SK-N-SH (cell line): ENCODE measurements at regions not wholly inside any gene's neighbourhood (a gene's known extent, or its start where the extent isn't known, plus 50 kb on each side); places are given as distances from the start of the nearest gene placed in this dataset.

ENCODE experiments used
- CTCF ChIA-PET: fragments of 300-600, 350-600 bp; formaldehyde crosslinking; extraction: SDS; loops from one replicate; lab custom pipeline; 2021; lab: Yijun Ruan, JAX
- POLR2A ChIA-PET: fragments of 350-600 bp; sonication (Branson Sonifier 250); formaldehyde crosslinking; extraction: SDS; loops from one replicate; lab custom pipeline; 2020; ENCODE audit warnings: antibody characterized with exemption, inconsistent platforms; lab: Yijun Ruan, JAX
- DNase-seq: peaks from one replicate; pipeline ENCODE4 v3.0.0; 2012
- H2AFZ ChIP-seq: fragments of 200-600 bp; sonication (generic); 2 replicates; pipeline ENCODE4 v1.8.1; 2016; ENCODE audit warnings: antibody characterized with exemption, mild to moderate bottlenecking, low read depth
- H3F3A ChIP-seq: fragments of 200-600 bp; sonication (generic); replicated peaks from 2 replicates; pipeline ENCODE3; 2016; ENCODE audit warnings: antibody characterized with exemption, mild to moderate bottlenecking; ENCODE audit not compliant: insufficient read depth
- H3K27ac ChIP-seq, 2 experiments: fragments of 200-500 bp in 1 of 2; fragments of 200-600 bp in 1 of 2; sonication (Bioruptor generic) in 1 of 2; sonication (generic), shearing (Covaris generic) in 1 of 2; 2 replicates each; pipeline versions ENCODE4 v1.5.1 to v1.6.1; 2014 to 2016; ENCODE audit warnings: low read depth in 2 of 2, inconsistent platforms in 1 of 2, low read length in 1 of 2, mild to moderate bottlenecking in 1 of 2, mixed read lengths in 1 of 2
- H3K27me3 ChIP-seq: fragments of 200-600 bp; sonication (generic), shearing (Covaris generic); 2 replicates; pipeline ENCODE4 v1.6.1; 2016; ENCODE audit warnings: mixed run types; ENCODE audit not compliant: insufficient read depth
- H3K36me3 ChIP-seq, 2 experiments: fragments of 200-500 bp in 1 of 2; fragments of 200-600 bp in 1 of 2; sonication (Bioruptor generic) in 1 of 2; sonication (generic) in 1 of 2; replicated peaks in 1 of 2; 2 replicates each; pipeline versions ENCODE3 to v1.5.1; 2014 to 2016; ENCODE audit warnings: low read length in 1 of 2, mild to moderate bottlenecking in 1 of 2; ENCODE audit not compliant: insufficient read depth in 2 of 2, control insufficient read depth in 1 of 2
- H3K4me1 ChIP-seq, 2 experiments: fragments of 200-500 bp in 1 of 2; fragments of 200-600 bp in 1 of 2; sonication (Bioruptor generic) in 1 of 2; sonication (generic), shearing (Covaris generic) in 1 of 2; 2 replicates each; pipeline versions ENCODE4 v1.5.1 to v1.6.1; 2014 to 2016; ENCODE audit warnings: low read depth in 1 of 2, low read length in 1 of 2, mixed run types in 1 of 2; ENCODE audit not compliant: insufficient read depth in 2 of 2, control insufficient read depth in 1 of 2
- H3K4me2 ChIP-seq: fragments of 200-600 bp; sonication (generic), shearing (Covaris generic); 2 replicates; pipeline ENCODE4 v1.6.1; 2017; ENCODE audit warnings: mixed run types
- H3K4me3 ChIP-seq, 2 experiments: fragments of 200-500 bp in 1 of 2; fragments of 200-600 bp in 1 of 2; sonication (Bioruptor generic) in 1 of 2; sonication (generic), shearing (Covaris generic) in 1 of 2; 2 replicates each; pipeline versions ENCODE4 v1.5.1 to v1.8.1; 2014 to 2016; ENCODE audit warnings: low read depth in 2 of 2, inconsistent platforms in 1 of 2, low read length in 1 of 2, mild to moderate bottlenecking in 1 of 2, mixed read lengths in 1 of 2, moderate library complexity in 1 of 2
- H3K79me2 ChIP-seq: fragments of 200-600 bp; sonication (generic); 2 replicates; pipeline ENCODE4 v1.8.1; 2017; ENCODE audit warnings: mild to moderate bottlenecking; ENCODE audit not compliant: insufficient read depth
- H3K9ac ChIP-seq: fragments of 200-600 bp; sonication (generic); 2 replicates; pipeline ENCODE4 v1.6.1; 2017; ENCODE audit warnings: mixed run types
- H3K9me2 ChIP-seq: fragments of 200-600 bp; sonication (generic); 2 replicates; pipeline ENCODE4 v1.6.1; 2017; ENCODE audit warnings: mixed run types
- H3K9me3 ChIP-seq: fragments of 200-600 bp; sonication (generic); 2 replicates; pipeline ENCODE4 v1.6.1; 2017; ENCODE audit warnings: mixed run types, mild to moderate bottlenecking, moderate library complexity
- H4K20me1 ChIP-seq: fragments of 200-600 bp; sonication (generic); 2 replicates; pipeline ENCODE4 v1.6.1; 2017; ENCODE audit warnings: mild to moderate bottlenecking, mixed run types; ENCODE audit not compliant: insufficient read depth
- EZH2phosphoT487 ChIP-seq: fragments of 200-600 bp; sonication (generic); IDR thresholded peaks from 2 replicates; pipeline ENCODE4 v1.6.1; 2017; ENCODE audit warnings: low read depth, mixed run types, mild to moderate bottlenecking, antibody characterized with exemption, moderate library complexity, borderline replicate concordance
- GABPA ChIP-seq: IDR thresholded peaks from 2 replicates; pipeline ENCODE4 v1.4.0; 2012; ENCODE audit warnings: low read depth, mild to moderate bottlenecking
- GATA2 ChIP-seq: sonication (generic); formaldehyde crosslinking; IDR thresholded peaks from 2 replicates; pipeline ENCODE4 v1.5.0; 2020; ENCODE audit warnings: mild to moderate bottlenecking, missing genetic modification reagents
- IRF3 ChIP-seq: fragments of 150-350 bp; IDR thresholded peaks from 2 replicates; pipeline ENCODE4 v1.6.1; 2016; ENCODE audit warnings: mild to moderate bottlenecking, low read depth, low read length
- JUND ChIP-seq: IDR thresholded peaks from 2 replicates; pipeline ENCODE4 v1.4.0; 2012
- MEF2A ChIP-seq: IDR thresholded peaks from 2 replicates; pipeline ENCODE4 v1.4.0; 2012; ENCODE audit warnings: low read depth, borderline replicate concordance
- MXI1 ChIP-seq: IDR thresholded peaks from 2 replicates; pipeline ENCODE4 v1.6.1; 2012; ENCODE audit warnings: mild to moderate bottlenecking, low read depth, low read length, improper control_type of control experiment
- PBX3 ChIP-seq: IDR thresholded peaks from 2 replicates; pipeline ENCODE4; 2012
- RAD21 ChIP-seq: IDR thresholded peaks from 2 replicates; pipeline ENCODE4 v1.6.1; 2012; ENCODE audit warnings: mild to moderate bottlenecking, low read length
- RCOR1 ChIP-seq: fragments of 150-350 bp; IDR thresholded peaks from 2 replicates; pipeline ENCODE4 v1.6.1; 2017; ENCODE audit warnings: antibody characterized with exemption, low read length
- RXRA ChIP-seq: IDR thresholded peaks from 2 replicates; pipeline ENCODE4 v1.4.0; 2012; ENCODE audit warnings: low read depth, mild to moderate bottlenecking, borderline replicate concordance
- SIN3A ChIP-seq: IDR thresholded peaks from 2 replicates; pipeline ENCODE4 v1.6.1; 2012; ENCODE audit warnings: low read depth, mild to moderate bottlenecking, low read length, moderate library complexity, borderline replicate concordance
- SMC3 ChIP-seq: IDR thresholded peaks from 2 replicates; pipeline ENCODE4 v1.6.1; 2012; ENCODE audit warnings: low read depth, low read length, improper control_type of control experiment
- TAF1 ChIP-seq: IDR thresholded peaks from 2 replicates; pipeline ENCODE4 v1.6.1; 2012; ENCODE audit warnings: low read depth, mild to moderate bottlenecking, low read length, moderate library complexity, borderline replicate concordance
- WGBS: methylation state at CpG from one replicate; pipeline ENCODE4 v1.1.6; 2017; ENCODE audit warnings: low lambda C conversion rate; 5-methylcytosine and 5-hydroxymethylcytosine counted together
- TF ChIP-seq, protein P1 (sequence below): IDR thresholded peaks from 2 replicates; pipeline ENCODE4 v1.6.1; 2012; ENCODE audit warnings: mild to moderate bottlenecking, low read depth, low read length, moderate library complexity

DNA sequence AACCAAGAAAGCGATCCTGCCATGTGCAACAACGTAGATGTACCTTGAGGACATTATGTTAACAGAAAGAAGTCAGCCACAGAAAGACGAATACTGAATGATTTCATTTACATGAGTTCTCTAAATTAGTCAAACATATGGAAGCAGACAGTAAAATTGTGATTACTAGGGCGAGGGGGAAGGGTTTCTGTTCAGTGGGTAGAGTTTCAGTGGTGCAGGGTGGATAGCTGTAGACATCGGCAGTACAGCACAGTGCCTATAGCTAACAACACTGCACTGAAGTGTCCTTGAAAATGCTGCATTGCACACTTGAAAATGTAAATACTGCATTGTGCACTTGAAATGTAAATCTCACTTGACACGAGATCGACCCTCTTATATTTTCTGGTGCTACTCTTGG is 275.3 kb downstream of the GALR1 start (continued):
- TF ChIP-seq PBX3, result no peak

- Histone ChIP-seq H2AFZ (no peak overlapping the region), H3K9ac (no peak overlapping the region), H3F3A (no peaks in the 10 kb centered on the region), H4K20me1 (no peaks in the 10 kb centered on the region), H3K4me3 (no peak overlapping the region), H3K9me3 (0 out of 2 replicates have a peak, but pooled peaks cover 2% of the 10 kb centered on the region), H3K79me2 (no peaks in the 10 kb centered on the region), H3K4me2 (no peak overlapping the region), H3K27me3 (no peaks in the 10 kb centered on the region), H3K27ac (no peak overlapping the region), H3K36me3 (no peaks in the 10 kb centered on the region), H3K4me1 (no peaks in the 10 kb centered on the region)
- WGBS, result 53% methylated on average over 8 of the region's 8 CpGs
- ChIA-PET CTCF (no interaction called here), POLR2A (no interaction called here)
- no peak for DNase-seq
- no peak for TF ChIP-seq RAD21
- no peak for TF ChIP-seq IRF3
- no peak for TF ChIP-seq GABPA
- TF ChIP-seq SIN3A, result no peak
- TF ChIP-seq JUND, result no peak
- no peak for TF ChIP-seq MEF2A
- TF ChIP-seq TAF1, result no peak
- TF ChIP-seq RXRA, result no peak
- no peak for TF ChIP-seq PBX3
- TF ChIP-seq, protein P1, sequence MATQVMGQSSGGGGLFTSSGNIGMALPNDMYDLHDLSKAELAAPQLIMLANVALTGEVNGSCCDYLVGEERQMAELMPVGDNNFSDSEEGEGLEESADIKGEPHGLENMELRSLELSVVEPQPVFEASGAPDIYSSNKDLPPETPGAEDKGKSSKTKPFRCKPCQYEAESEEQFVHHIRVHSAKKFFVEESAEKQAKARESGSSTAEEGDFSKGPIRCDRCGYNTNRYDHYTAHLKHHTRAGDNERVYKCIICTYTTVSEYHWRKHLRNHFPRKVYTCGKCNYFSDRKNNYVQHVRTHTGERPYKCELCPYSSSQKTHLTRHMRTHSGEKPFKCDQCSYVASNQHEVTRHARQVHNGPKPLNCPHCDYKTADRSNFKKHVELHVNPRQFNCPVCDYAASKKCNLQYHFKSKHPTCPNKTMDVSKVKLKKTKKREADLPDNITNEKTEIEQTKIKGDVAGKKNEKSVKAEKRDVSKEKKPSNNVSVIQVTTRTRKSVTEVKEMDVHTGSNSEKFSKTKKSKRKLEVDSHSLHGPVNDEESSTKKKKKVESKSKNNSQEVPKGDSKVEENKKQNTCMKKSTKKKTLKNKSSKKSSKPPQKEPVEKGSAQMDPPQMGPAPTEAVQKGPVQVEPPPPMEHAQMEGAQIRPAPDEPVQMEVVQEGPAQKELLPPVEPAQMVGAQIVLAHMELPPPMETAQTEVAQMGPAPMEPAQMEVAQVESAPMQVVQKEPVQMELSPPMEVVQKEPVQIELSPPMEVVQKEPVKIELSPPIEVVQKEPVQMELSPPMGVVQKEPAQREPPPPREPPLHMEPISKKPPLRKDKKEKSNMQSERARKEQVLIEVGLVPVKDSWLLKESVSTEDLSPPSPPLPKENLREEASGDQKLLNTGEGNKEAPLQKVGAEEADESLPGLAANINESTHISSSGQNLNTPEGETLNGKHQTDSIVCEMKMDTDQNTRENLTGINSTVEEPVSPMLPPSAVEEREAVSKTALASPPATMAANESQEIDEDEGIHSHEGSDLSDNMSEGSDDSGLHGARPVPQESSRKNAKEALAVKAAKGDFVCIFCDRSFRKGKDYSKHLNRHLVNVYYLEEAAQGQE, result no peak
- no peak for TF ChIP-seq RCOR1
- TF ChIP-seq GATA2 (CRISPR knock-in tag), result no peak
- no peak for TF ChIP-seq MXI1
- no peak for TF ChIP-seq SMC3
- no peak for TF ChIP-seq EZH2phosphoT487
- TF ChIP-seq, all 33 proteins: peak for 0
- H3K9me2 ChIP-seq, result no peaks in the 10 kb centered on the region
These were observed 277.3 kb downstream of the GALR1 start for GRCh38 chr18:77526962-77527361.
